DOHH2 (cell line): ENCODE measurements at regions not wholly inside any gene's neighbourhood (a gene's known extent, or its start where the extent isn't known, plus 50 kb on each side); places are given as distances from the start of the nearest gene placed in this dataset.

Source experiments
- H3F3A ChIP-seq: fragments of 200-600 bp; sonication (generic), shearing (Covaris generic); 2 replicates; pipeline ENCODE4 v1.6.0; 2016; ENCODE audit warnings: antibody characterized with exemption, mild to moderate bottlenecking; ENCODE audit not compliant: control insufficient read depth, insufficient read depth
- H3K27ac ChIP-seq: fragments of 200-600 bp; sonication (generic); 2 replicates; pipeline ENCODE4 v1.5.1; 2014; ENCODE audit warnings: low read depth, mild to moderate bottlenecking, low read length, moderate library complexity
- H3K27me3 ChIP-seq: fragments of 200-600 bp; sonication (generic); 2 replicates; pipeline ENCODE4 v1.6.1; 2014; ENCODE audit warnings: mild to moderate bottlenecking, low read length, mixed read lengths; ENCODE audit not compliant: control insufficient read depth
- H3K36me3 ChIP-seq: fragments of 200-600 bp; sonication (generic); 2 replicates; pipeline ENCODE4 v1.6.1; 2014; ENCODE audit warnings: mild to moderate bottlenecking, low read length, moderate library complexity, mixed read lengths; ENCODE audit not compliant: control insufficient read depth
- H3K4me1 ChIP-seq: fragments of 200-600 bp; sonication (generic); 2 replicates; pipeline ENCODE4 v1.6.1; 2014; ENCODE audit warnings: mild to moderate bottlenecking, low read length, mixed read lengths; ENCODE audit not compliant: control insufficient read depth
- H3K4me2 ChIP-seq: fragments of 200-600 bp; sonication (generic); 2 replicates; pipeline ENCODE4 v1.6.0; 2014; ENCODE audit warnings: mild to moderate bottlenecking, low read length, moderate library complexity
- H3K4me3 ChIP-seq: fragments of 200-600 bp; sonication (generic); 2 replicates; pipeline ENCODE4 v1.5.1; 2014; ENCODE audit warnings: mild to moderate bottlenecking, low read length, mixed read lengths
- H3K79me2 ChIP-seq: fragments of 200-600 bp; sonication (generic); 2 replicates; pipeline ENCODE4 v1.6.1; 2014; ENCODE audit warnings: mild to moderate bottlenecking, low read length, mixed read lengths; ENCODE audit not compliant: control insufficient read depth
- H3K9me2 ChIP-seq: fragments of 200-600 bp; sonication (generic); replicated peaks from 2 replicates; pipeline ENCODE4 v1.6.1; 2014; ENCODE audit warnings: mild to moderate bottlenecking, low read length, mixed read lengths; ENCODE audit not compliant: control insufficient read depth
- H3K9me3 ChIP-seq: fragments of 200-600 bp; sonication (generic); 2 replicates; pipeline ENCODE4 v1.6.1; 2014; ENCODE audit warnings: antibody characterized with exemption, low read length, mixed read lengths; ENCODE audit not compliant: control insufficient read depth, insufficient read depth
- H4K20me1 ChIP-seq: fragments of 200-600 bp; sonication (generic); 2 replicates; pipeline ENCODE4 v1.6.0; 2014; ENCODE audit warnings: low read depth, mild to moderate bottlenecking, antibody characterized with exemption, low read length, moderate library complexity; ENCODE audit not compliant: control insufficient read depth, insufficient read depth
- CTCF ChIP-seq: fragments of 200-600 bp; sonication (generic); IDR thresholded peaks from one replicate; pipeline ENCODE4 v1.5.1; 2014; ENCODE audit warnings: antibody characterized with exemption, mild to moderate bottlenecking, low read depth, low read length; ENCODE audit not compliant: poor library complexity, severe bottlenecking
- EZH2phosphoT487 ChIP-seq: fragments of 200-600 bp; sonication (generic); IDR thresholded peaks from 2 replicates; pipeline ENCODE4 v1.6.1; 2017; ENCODE audit warnings: borderline replicate concordance, mild to moderate bottlenecking, antibody characterized with exemption, low read length, moderate library complexity, mixed read lengths

GRCh38 chr1:199463521-199464127 is 563.9 kb upstream of the NR5A2 start:
- H3K4me3 ChIP-seq: no peak overlapping the region
- H3K9me2 ChIP-seq: no peaks in the 10 kb centered on the region
- H3K9me3 ChIP-seq: no peaks in the 10 kb centered on the region
- H3K4me2 ChIP-seq: no peak overlapping the region
- H3K27ac ChIP-seq: no peak overlapping the region
- no peaks in the 10 kb centered on the region for H3K79me2 ChIP-seq
- no peaks in the 10 kb centered on the region for H4K20me1 ChIP-seq
- H3K27me3 ChIP-seq: no peaks in the 10 kb centered on the region
- H3K36me3 ChIP-seq: no peaks in the 10 kb centered on the region
- H3K4me1 ChIP-seq: peaks cover 8% of the 10 kb centered on the region
- TF ChIP-seq CTCF (peak; percentile 82), EZH2phosphoT487 (no peak)
- no peaks in the 10 kb centered on the region for H3F3A ChIP-seq

- H4K20me1 ChIP-seq: no peaks in the 10 kb centered on the region
- no peaks in the 10 kb centered on the region for H3K9me2 ChIP-seq
- no peaks in the 10 kb centered on the region for H3F3A ChIP-seq
- no peak overlapping the region for H3K27ac ChIP-seq
- TF ChIP-seq CTCF (no peak), EZH2phosphoT487 (no peak)
- H3K4me2 ChIP-seq: no peak overlapping the region
- no peaks in the 10 kb centered on the region for H3K36me3 ChIP-seq
- no peaks in the 10 kb centered on the region for H3K79me2 ChIP-seq
- H3K9me3 ChIP-seq: no peaks in the 10 kb centered on the region
- no peak overlapping the region for H3K4me3 ChIP-seq
- H3K4me1 ChIP-seq: no peaks in the 10 kb centered on the region
- no peaks in the 10 kb centered on the region for H3K27me3 ChIP-seq
Observed at GRCh38 chr1:199466961-199467360, 560.5 kb upstream of the NR5A2 start.

- no peaks in the 10 kb centered on the region for H4K20me1 ChIP-seq
- no peak overlapping the region for H3K27ac ChIP-seq
- H3K36me3 ChIP-seq: no peaks in the 10 kb centered on the region
- H3K9me2 ChIP-seq: no peaks in the 10 kb centered on the region
- no peak overlapping the region for H3K4me2 ChIP-seq
- H3K27me3 ChIP-seq: no peaks in the 10 kb centered on the region
- H3K9me3 ChIP-seq: no peaks in the 10 kb centered on the region
- no peaks in the 10 kb centered on the region for H3K79me2 ChIP-seq
- H3F3A ChIP-seq: no peaks in the 10 kb centered on the region
- H3K4me3 ChIP-seq: no peak overlapping the region
- no peaks in the 10 kb centered on the region for H3K4me1 ChIP-seq
- TF ChIP-seq CTCF (no peak), EZH2phosphoT487 (no peak)
Observed at GRCh38 chr1:199472018-199472417, 555.5 kb upstream of the NR5A2 start.

GRCh38 chr1:199472978-199473377 is 554.5 kb upstream of the NR5A2 start:
- Histone ChIP-seq H3K27me3 (no peaks in the 10 kb centered on the region), H3K36me3 (no peaks in the 10 kb centered on the region), H3K79me2 (no peaks in the 10 kb centered on the region), H3K4me3 (no peak overlapping the region), H3K4me2 (no peak overlapping the region), H3F3A (no peaks in the 10 kb centered on the region), H3K9me2 (no peaks in the 10 kb centered on the region), H3K4me1 (no peaks in the 10 kb centered on the region), H3K9me3 (no peaks in the 10 kb centered on the region), H3K27ac (no peak overlapping the region), H4K20me1 (no peaks in the 10 kb centered on the region)
- TF ChIP-seq CTCF: no peak
- no peak for TF ChIP-seq EZH2phosphoT487
